T-helper 1 cell treated with Interleukin-12 subunit alpha and Interleukin-12 subunit beta and Interleukin-4 antibody, amounts not matched to agents 30 ng/mL and 1 ng/mL, for 36 hours (primary cell): ENCODE measurements at regions not wholly inside any gene's neighbourhood (a gene's known extent, or its start where the extent isn't known, plus 50 kb on each side); places are given as distances from the start of the nearest gene placed in this dataset.
"Not testable (repeated sequence)": the region's sequence is repeated elsewhere in the genome, so short reads cannot be mapped to it uniquely, and the experiment has no call there.

Source experiments
- intact Hi-C: fragments of 100-400 bp; cut with micrococcal nuclease; formaldehyde crosslinking; loops from one replicate; pipeline ENCODE4 v1.15.1; 2024

DNA sequence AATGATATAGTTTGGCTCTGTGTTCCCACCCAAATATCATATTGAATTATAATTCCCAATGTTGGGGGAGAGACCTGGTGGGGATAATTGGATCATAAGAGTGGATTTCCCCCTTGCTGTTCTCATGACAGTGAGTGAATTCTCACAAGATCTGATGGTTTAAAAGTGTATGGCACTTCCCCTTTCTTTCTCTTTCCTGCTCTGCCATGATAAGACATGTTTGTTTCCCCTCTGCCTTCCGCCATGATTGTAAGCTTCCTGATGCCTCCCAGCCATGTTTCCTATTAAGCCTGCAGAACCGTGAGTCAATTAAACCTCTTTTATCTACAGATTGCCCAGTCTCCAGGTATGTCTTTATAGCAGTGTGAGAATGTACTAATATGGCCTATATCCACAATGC lies 126.7 kb upstream of the GMNC start:
- intact Hi-C loops, result no loop called here

DNA sequence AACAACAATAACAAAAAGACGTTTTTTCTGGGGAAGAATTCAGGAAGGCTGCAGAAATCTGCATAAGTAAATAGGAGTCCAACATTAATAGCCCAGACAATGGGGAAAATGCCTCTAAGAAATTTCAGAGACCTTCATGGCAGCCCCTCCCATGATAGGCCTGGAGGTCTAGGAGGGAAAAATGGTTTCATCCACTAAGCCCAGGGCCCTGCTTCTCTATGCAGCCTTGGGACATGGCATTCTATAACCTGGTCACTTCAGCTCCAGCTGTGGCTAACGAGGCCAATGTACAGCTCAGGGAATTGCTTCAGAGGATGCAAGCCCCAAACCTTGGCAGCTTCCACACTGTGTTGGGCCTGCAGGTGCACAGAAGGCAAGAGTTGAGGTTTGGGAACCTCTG lies 125.6 kb upstream of the GMNC start:
- intact Hi-C loops, result no loop called here

DNA sequence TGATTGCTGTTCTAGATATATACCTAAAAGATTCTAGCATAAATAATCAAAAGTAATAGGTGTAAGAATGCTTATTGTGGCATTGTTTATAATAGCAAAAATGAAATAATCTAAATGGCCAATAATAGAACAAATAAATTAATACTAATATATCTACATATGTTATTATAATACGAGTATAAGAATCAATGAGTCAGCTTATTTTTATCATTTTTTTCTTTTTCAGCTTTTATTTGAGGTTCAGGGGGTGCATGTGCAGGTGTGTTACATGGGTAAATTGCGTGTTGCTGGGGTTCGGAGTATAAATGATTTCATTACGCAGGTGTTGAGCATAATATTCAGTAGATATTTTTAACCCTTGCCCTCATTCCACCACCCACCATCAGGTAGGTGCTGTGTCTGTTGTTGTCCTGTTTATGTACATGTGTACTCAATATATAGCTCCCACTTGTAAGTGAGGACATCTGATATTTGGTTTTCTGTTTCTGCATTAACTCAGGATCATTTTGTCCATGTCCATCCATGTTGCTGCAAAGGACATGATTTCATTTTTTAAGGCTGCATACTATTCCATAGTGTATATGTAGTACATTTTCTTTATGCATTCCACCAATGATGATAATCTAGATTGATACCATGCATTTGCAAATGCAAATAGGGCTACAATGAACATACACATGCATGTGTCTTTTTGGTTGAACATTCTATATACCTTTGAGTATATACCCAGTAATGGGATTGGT lies 122.2 kb upstream of the GMNC start:
- intact Hi-C loops, result no loop called here

DNA sequence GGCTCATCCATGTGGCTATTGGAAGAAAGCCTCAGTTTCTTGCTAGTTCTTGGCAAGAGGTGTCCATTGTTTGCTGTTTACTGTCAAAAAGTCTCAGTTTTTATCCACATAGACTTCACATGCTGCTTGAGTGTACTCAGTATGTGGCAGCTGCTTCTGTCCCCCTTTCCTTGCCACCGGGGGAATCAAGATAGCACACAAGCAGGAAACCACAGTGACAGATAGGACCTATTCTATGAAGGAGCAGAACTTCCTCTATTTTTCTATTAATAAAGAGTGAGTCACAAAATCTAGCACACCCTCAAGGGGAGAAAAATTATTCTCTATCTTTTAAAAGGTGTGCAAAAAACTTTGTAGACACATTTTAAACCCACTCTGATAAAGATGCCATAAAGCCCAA lies 121.4 kb upstream of the GMNC start:
- intact Hi-C loops, result no loop called here

DNA sequence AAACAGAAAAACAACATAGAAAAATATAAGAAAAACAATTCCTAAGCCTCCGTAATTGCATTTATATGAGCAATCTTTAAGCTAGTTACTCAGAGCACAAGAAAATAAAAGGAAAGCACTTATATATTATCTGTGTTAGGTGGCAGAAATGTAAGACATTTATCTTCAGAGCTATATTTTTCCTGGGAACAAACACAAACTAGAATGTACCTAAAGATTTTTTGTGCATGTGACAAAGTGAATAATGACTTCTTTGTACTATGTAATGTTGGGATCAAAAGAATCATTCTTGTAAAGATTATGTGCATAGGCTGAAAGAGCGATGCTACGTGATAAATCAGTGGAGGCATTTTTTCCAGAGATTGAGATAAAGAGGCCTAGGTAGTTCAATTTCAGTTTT lies 111.3 kb upstream of the GMNC start:
- intact Hi-C loops, result no loop called here

DNA sequence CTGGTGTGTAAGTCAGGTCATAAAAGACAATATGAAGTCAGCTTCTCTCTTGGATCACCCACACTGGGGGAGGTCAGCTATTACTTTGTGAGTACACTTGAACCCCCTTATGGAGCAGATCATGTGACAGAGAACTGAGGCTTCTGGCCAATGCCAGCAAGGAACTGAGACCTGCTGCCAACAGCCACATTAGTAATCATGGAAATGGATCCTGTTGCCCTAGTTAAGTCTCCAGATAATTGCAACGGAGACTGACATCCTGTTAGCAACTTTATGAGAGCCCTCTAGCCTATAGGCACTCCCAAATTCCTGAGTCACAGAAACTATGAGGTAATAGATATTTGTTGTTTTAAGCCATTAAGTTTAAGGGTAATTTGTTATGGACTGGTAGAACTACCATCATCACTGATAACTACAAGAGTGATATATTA lies 110.4 kb upstream of the GMNC start:
- intact Hi-C loops, result no loop called here

DNA sequence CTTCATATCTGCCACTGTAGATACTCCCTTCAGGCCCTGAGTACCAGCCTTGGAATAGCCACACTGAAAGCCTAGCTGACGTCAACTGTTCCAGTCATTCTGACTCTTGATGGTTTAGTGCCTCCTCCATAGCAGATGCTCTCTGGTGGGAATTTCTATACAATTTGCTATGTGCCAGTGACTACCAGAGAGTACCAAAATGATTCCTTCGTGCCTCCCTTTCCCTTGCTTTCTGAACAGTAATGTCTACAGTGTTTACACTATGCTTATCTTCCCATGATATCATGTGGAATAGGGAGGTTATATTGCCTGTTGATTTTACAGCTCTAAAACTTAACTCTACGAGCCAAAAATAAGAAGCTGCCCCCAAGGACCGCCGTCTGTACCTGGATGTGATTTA lies 109.7 kb upstream of the GMNC start:
- intact Hi-C loops, result no loop called here

DNA sequence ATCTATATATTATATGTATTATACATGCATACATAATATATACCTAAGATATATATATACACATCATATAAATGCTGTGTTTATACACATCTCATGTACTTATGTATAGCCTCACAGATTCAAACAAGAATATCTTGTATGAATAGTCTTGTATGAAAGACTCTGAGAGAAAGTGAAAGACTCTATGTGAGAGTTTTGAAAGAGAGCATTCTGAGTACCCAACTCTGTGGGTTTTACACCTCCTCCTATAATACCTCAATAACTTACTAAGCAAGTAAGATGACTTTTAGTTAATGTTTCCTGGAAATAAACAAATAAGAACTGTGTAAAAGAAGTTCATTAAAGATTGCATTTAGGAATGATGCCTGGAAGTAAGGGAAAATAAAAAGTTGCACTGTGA lies 108.1 kb upstream of the GMNC start:
- intact Hi-C loops, result no loop called here

DNA sequence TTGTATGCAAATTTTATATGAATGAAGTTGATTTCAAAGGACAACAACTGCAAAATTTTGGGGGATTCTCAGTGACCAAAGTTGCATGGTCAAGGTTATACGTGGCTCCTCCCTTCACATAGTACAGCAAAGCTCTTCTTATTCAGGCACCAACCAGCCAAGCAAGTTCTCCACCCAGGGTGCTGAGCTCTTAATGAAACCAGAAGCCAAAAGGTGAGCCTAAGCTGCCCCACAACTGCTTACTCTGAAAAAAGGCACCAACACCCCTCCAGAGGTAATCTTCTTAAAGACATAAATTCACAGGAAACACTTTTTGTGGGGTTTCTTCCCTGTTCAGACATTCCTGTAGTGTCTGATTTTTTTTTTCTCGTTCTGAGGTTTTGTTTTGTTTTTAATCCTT lies 106.1 kb upstream of the GMNC start:
- intact Hi-C loops, result no loop called here

DNA sequence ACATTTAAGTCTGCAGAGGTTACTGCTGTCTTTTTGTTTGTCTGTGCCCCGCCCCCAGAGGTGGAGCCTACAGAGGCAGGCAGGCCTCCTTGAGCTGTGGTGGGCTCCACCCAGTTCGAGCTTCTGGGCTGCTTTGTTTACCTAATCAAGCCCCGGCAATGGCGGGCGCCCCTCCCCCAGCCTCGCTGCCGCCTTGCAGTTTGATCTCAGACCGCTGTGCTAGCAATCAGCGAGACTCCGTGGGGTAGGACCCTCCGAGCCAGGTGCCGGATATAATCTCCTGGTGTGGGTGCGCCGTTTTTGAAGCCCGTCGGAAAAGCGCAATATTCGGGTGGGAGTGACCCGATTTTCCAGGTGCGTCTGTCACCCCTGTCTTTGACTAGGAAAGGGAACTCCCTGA lies 102.4 kb upstream of the GMNC start:
- intact Hi-C loops, result not testable (repeated sequence)

DNA sequence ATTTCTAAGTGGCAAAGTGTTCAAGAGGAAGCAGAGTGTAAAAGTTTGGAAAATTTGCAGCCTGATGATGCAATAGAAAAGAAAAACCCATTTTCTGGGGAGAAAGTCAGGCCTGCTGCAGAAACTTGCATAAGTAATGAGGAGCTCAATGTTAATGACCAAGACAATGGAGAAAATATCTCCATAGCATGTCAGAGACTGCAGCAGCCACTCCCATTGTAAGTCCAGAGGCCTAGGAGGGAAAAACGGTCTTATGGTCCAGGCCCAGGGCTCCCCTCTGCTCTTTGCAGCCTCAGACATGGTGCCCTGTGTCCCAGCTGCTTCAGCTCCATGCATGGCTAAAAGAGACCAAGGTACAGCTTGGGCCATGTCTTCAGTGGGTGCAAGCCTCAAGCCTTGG lies 96.6 kb upstream of the GMNC start:
- intact Hi-C loops, result no loop called here

DNA sequence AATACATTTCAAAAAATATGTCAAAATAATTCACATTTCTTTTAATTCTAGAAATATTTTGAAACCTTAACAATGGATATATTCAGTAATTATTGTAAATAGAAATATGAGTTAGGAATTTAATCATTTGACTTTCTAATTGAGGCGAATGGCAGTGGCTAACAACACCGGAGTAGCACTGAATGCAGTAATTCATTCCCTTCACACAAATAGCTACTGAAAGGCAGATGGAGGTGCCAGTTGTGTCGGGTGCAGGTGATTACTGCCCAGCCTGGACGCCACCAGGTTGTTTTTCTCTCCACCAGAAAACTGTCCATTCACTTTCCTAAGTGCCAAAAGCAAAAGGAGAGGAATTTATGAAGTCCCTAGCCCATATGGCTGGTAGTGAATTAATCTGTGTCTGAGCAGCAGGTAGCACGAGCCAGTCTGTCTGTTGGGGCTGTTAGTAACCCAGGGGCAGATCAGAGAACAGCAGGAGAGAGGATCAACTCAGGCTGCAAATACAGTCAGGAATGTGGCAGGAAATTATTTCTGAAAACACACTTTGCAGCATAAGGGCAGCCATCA lies 79.3 kb upstream of the GMNC start:
- intact Hi-C loops, result no loop called here

DNA sequence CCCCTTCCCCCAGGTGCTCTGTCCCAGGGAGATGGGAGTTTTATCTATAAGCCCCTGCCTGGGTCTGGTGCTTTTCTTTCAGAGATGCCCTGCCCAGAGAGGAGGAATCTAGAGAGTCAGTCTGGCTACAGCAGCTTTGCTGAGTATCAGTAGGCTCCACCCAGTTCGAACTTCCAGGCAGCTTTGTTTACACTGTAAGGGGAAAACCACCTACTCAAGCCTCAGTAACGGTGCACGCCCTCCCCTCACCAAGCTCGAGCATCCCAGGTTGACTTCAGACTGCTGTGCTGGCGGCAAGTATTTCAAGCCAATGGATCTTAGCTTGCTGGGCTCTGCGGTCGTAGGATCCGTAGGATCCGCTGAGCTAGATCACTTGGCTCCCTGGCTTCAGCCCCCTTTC lies 72.1 kb upstream of the GMNC start:
- intact Hi-C loops, result not testable (repeated sequence)

DNA sequence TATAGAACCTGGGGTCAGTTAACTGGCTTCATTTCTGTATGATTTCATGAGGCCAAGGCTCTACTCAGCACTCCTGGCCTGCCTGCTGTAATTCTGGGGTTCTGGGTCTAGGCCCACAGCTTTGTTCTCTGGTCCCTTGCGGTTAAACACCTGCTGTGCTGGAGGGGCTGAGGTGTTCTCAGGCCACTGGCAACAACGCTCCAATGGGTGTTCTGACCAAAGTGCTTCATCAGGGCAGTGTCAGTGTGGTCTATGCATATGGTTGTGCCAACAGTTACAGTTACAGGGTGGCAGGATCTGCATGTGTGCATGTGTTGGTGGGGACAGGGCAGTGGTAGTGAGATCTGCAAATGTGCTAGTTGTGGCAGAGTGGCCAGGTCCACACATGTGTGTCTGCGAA lies 64.1 kb upstream of the GMNC start:
- intact Hi-C loops, result no loop called here

DNA sequence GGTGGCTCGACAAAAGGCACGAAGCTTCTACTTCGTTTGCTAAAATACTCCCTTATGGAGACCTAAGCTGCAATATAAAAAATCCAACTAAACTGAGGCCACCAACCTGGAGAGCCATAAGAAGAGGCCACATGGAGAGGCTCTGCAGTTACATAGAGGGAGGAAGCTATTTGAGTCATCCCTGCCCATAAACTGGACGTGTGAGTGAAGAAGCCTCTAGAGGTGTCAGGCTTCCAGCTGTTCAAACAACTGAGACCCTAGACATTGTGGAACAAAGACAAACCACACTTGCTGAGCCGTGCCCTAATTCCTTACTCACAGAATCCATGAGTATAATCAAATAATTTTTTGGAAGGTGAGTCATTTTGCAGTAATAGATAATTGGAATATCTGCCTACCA lies 50.2 kb upstream of the GMNC start:
- intact Hi-C loops, result no loop called here
